Kidney (tissue), 13 donors: ENCODE measurements at regions not wholly inside any gene's neighbourhood (a gene's known extent, or its start where the extent isn't known, plus 50 kb on each side); places are given as distances from the start of the nearest gene placed in this dataset.

ENCODE experiments used
- DNase-seq, 5 donors: peaks; one replicate each; pipeline ENCODE4 v3.0.0-alpha.2; 2013 to 2020
- FAIRE-seq: peaks from 2 replicates; lab custom pipeline; 2012; peaks lifted over from hg19 to GRCh38; lab: Jason Lieb, UNC
- H3K27ac ChIP-seq, 2 donors: one replicate each; pipeline ENCODE4 v1.7.0; 2013; ENCODE audit warnings: low read depth in 2 of 2, low read length in 2 of 2, inconsistent platforms in 1 of 2
- H3K27me3 ChIP-seq: one replicate; pipeline ENCODE4 v1.7.1; 2013; ENCODE audit warnings: low read length, inconsistent platforms; ENCODE audit not compliant: control insufficient read depth, insufficient read depth
- H3K36me3 ChIP-seq, 3 donors: one replicate each; pipeline versions ENCODE4 v1.7.0 to v1.7.1; 2013; ENCODE audit warnings: low read length in 3 of 3, control low read depth in 1 of 3, inconsistent platforms in 1 of 3; ENCODE audit not compliant: insufficient read depth in 3 of 3, control insufficient read depth in 2 of 3
- H3K4me1 ChIP-seq, 3 donors: one replicate each; pipeline versions ENCODE4 v1.7.0 to v1.7.1; 2013; ENCODE audit warnings: low read length in 3 of 3, inconsistent platforms in 1 of 3, low read depth in 1 of 3; ENCODE audit not compliant: control insufficient read depth in 2 of 3, insufficient read depth in 2 of 3
- H3K4me3 ChIP-seq, 3 donors: one replicate each; pipeline versions ENCODE4 v1.7.0 to v1.8.1; 2013; ENCODE audit warnings: low read length in 3 of 3, control low read depth in 1 of 3, inconsistent platforms in 1 of 3
- H3K9ac ChIP-seq, 3 donors: one replicate each; pipeline versions ENCODE4 v1.7.0 to v1.7.1; 2013; ENCODE audit warnings: low read length in 3 of 3, control low read depth in 1 of 3, inconsistent platforms in 1 of 3
- H3K9me3 ChIP-seq, 3 donors: one replicate each; pipeline versions ENCODE4 v1.7.0 to v1.7.1; 2013; ENCODE audit warnings: low read length in 3 of 3, control low read depth in 1 of 3, inconsistent platforms in 1 of 3; ENCODE audit not compliant: control insufficient read depth in 2 of 3, insufficient read depth in 1 of 3
- intact Hi-C: fragments of 100-400 bp; cut with DNase I; formaldehyde crosslinking; loops from one replicate; pipeline ENCODE4 v1.11.1; 2022
- TF ChIP-seq, protein P1 (sequence below): IDR thresholded peaks from 3 replicates; pipeline ENCODE4 v1.5.1; 2012; ENCODE audit warnings: mild to moderate bottlenecking, moderate library complexity, borderline replicate concordance; ENCODE audit not compliant: insufficient read depth; ENCODE audit errors: extremely low read depth
- donor health status: control.
- donor health status: control.
- donor health status: control.
- donor health status: control.
- donor health status: control.
- donor health status: DM: yes; HTN: yes; CAD: no.
- donor health status: Normal renal cell carcinoma (clear cell type).

DNA sequence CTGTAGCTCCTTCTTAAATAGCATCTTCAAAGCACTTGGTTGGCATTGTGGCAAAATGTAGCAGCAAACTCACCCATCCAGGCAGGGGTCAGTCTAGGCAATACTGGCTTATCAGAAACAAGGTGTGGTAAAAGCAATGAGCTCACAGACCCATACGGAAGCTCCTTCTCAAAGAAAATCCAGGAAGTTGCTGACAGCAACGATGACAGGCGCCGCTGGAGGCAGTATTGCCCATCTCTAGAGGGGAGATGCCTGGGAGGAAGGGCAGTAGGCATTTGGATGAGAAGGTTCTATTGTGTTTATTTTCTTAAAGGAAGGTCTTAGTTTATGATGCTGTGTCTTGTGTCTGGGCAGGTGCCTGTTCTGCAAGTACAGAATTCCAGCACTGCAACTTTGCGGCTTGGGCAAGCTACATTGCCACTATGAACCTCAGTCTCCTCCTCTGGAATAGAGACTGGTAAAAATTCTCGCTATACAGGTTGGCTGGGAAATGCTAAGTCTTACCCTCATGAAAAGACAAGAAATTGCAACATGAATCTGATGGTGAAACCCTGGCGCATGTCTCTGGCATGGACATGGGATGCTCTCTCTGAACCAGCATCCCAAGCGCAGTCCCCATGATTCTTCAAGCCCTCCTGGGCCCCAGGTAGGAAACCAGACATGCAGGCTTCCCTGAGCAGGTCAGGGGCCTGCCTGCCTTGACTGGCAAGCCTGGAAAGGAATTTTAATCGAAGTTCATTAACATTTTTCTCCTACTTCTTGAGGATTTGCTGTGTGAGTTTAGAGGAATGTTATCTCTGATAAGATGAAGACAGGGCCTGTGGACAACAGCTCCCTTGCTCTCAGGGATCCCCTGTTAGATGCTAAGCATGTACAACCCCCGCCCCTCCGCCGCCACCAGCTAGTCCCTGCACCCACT, 156.0 kb downstream of the TFCP2L1 start:
- Histone ChIP-seq H3K9ac (no peak overlapping the region), H3K9me3 (no peaks in the 10 kb centered on the region), H3K4me3 (no peak overlapping the region), H3K36me3 (no peaks in the 10 kb centered on the region), H3K27ac (no peak overlapping the region), H3K4me1 (peaks cover 0 to 5% (median 0%) of the 10 kb centered on the region in 3 donors), H3K27me3 (no peaks in the 10 kb centered on the region)
- TF ChIP-seq, protein P1, sequence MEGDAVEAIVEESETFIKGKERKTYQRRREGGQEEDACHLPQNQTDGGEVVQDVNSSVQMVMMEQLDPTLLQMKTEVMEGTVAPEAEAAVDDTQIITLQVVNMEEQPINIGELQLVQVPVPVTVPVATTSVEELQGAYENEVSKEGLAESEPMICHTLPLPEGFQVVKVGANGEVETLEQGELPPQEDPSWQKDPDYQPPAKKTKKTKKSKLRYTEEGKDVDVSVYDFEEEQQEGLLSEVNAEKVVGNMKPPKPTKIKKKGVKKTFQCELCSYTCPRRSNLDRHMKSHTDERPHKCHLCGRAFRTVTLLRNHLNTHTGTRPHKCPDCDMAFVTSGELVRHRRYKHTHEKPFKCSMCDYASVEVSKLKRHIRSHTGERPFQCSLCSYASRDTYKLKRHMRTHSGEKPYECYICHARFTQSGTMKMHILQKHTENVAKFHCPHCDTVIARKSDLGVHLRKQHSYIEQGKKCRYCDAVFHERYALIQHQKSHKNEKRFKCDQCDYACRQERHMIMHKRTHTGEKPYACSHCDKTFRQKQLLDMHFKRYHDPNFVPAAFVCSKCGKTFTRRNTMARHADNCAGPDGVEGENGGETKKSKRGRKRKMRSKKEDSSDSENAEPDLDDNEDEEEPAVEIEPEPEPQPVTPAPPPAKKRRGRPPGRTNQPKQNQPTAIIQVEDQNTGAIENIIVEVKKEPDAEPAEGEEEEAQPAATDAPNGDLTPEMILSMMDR = peak; percentile 65
- FAIRE-seq (no peak), DNase-seq (peak in 4 of 5 donors; percentile 47 to 73 (median 62))
- intact Hi-C loops = no loop called here

- Histone ChIP-seq H3K9ac (no peak overlapping the region), H3K27ac (no peak overlapping the region), H3K36me3 (no peaks in the 10 kb centered on the region), H3K4me1 (peaks cover 0 to 7% (median 0%) of the 10 kb centered on the region in 3 donors), H3K4me3 (no peak overlapping the region), H3K9me3 (no peaks in the 10 kb centered on the region), H3K27me3 (no peaks in the 10 kb centered on the region)
- FAIRE-seq (no peak), DNase-seq (peak in 1 of 5 donors; percentile 35)
- TF ChIP-seq, protein P1 = no peak
- intact Hi-C loops = no loop called here
Observed at GRCh38 chr2:121129692-121130091, 155.3 kb downstream of the TFCP2L1 start.

DNA sequence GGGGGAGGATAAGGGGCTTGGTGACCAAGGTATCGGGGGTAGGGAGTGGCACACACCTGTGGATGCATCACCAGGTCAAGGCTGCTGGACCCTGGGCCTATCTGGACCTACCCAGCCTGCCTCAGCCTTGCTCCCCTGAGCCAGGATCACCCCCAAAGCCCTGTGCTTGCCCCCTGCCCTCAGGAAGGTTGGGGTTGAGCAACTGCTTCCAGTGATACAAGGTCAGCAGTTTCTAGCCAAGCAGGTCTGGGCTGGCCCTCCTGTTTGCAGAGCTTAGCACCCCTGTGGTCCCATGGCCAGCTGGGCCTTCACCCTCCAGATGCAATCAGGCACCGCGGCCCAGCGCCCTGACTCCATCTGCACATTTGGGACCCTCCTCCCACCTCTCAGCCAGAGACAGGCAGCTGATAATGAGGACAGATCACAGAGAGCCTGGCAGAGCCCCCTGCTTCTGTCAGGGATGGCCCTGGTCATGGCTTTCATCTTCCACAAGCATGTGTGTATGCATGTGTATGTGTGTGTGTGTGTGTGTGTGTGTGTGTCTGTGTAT, 154.6 kb downstream of the TFCP2L1 start:
- Histone ChIP-seq H3K9me3 (no peaks in the 10 kb centered on the region), H3K36me3 (no peaks in the 10 kb centered on the region), H3K4me1 (peaks cover 0 to 7% (median 0%) of the 10 kb centered on the region in 3 donors), H3K27me3 (no peaks in the 10 kb centered on the region), H3K27ac (no peak overlapping the region), H3K4me3 (no peak overlapping the region), H3K9ac (no peak overlapping the region)
- FAIRE-seq (no peak), DNase-seq (peak in 1 of 5 donors; percentile 41)
- TF ChIP-seq, protein P1 = no peak
- intact Hi-C loops = no loop called here
